Breast epithelium (tissue), 3 donors: ENCODE measurements at regions not wholly inside any gene's neighbourhood (a gene's known extent, or its start where the extent isn't known, plus 50 kb on each side); places are given as distances from the start of the nearest gene placed in this dataset.

Source experiments
- POLR2A ChIP-seq: fragments of 450-650 bp; IDR thresholded peaks from one replicate; pipeline ENCODE4 v1.6.1; 2016; ENCODE audit warnings: antibody characterized with exemption, mild to moderate bottlenecking, moderate library complexity
- POLR2AphosphoS5 ChIP-seq, 3 donors: sonication (generic); formaldehyde crosslinking; IDR thresholded peaks; one replicate each; pipeline ENCODE4 v1.6.1; 2017; ENCODE audit warnings: antibody characterized with exemption in 3 of 3
- TF ChIP-seq, protein P1 (sequence below), 3 donors: fragments of 450-650 bp; IDR thresholded peaks; one replicate each; pipeline ENCODE4 v1.5.1; 2016 to 2017; ENCODE audit warnings: antibody characterized with exemption in 3 of 3, mild to moderate bottlenecking in 3 of 3, moderate library complexity in 3 of 3

DNA sequence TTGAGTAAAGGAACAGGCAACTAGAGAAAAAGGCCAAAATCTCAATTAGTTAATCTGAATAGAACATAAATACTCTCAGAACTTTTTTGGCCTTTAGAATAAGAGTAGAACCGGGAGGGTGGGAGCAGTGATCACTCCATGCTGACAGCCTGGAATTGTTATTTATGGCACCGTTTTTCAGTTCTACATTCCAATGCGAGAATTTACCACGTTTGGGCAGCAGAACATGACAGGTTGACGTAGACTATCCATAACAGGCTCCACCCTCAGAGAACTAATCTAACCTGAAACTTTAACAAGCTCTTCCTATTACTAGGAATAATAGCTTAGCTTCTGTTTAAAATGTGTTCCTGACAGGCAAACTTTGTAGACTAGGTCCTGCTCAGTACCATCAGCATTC, 379.1 kb downstream of the SEC23A start:
- TF ChIP-seq, protein P1, sequence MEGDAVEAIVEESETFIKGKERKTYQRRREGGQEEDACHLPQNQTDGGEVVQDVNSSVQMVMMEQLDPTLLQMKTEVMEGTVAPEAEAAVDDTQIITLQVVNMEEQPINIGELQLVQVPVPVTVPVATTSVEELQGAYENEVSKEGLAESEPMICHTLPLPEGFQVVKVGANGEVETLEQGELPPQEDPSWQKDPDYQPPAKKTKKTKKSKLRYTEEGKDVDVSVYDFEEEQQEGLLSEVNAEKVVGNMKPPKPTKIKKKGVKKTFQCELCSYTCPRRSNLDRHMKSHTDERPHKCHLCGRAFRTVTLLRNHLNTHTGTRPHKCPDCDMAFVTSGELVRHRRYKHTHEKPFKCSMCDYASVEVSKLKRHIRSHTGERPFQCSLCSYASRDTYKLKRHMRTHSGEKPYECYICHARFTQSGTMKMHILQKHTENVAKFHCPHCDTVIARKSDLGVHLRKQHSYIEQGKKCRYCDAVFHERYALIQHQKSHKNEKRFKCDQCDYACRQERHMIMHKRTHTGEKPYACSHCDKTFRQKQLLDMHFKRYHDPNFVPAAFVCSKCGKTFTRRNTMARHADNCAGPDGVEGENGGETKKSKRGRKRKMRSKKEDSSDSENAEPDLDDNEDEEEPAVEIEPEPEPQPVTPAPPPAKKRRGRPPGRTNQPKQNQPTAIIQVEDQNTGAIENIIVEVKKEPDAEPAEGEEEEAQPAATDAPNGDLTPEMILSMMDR (IDR thresholded peaks at IDR 0.05): no peak
- no peak for TF ChIP-seq POLR2AphosphoS5 (IDR thresholded peaks at IDR 0.05)
- no peak for TF ChIP-seq POLR2A
